H1 (cell line): ENCODE measurements at regions not wholly inside any gene's neighbourhood (a gene's known extent, or its start where the extent isn't known, plus 50 kb on each side); places are given as distances from the start of the nearest gene placed in this dataset.

Experiments
- CTCF ChIA-PET: fragments of 300-600 bp; sonication (Branson Sonifier 250); formaldehyde crosslinking; loops from one replicate; lab custom pipeline; 2021; ENCODE audit not compliant: partially characterized antibody; lab: Charles Lee
- POLR2A ChIA-PET: fragments of 300-600 bp; sonication (Branson Sonifier 250); formaldehyde crosslinking; loops from one replicate; lab custom pipeline; 2021; ENCODE audit warnings: inconsistent platforms; ENCODE audit not compliant: partially characterized antibody; lab: Charles Lee
- DNase-seq, 2 experiments: peaks; one replicate each; pipeline versions ENCODE4 v3.0.0 to v3.0.0-alpha.2; 2010 to 2022; ENCODE audit warnings: low spot score in 2 of 2, low read depth in 1 of 2, mixed read lengths in 1 of 2
- FAIRE-seq: peaks from 2 replicates; lab custom pipeline; 2011; peaks lifted over from hg19 to GRCh38; lab: Jason Lieb, UNC
- H2AFZ ChIP-seq: 2 replicates; pipeline ENCODE4 v1.8.1; 2012; ENCODE audit warnings: low read length, inconsistent platforms
- H2AK5ac ChIP-seq: 2 replicates; pipeline ENCODE4 v1.6.1; 2013; ENCODE audit warnings: low read depth, low read length
- H2BK120ac ChIP-seq: replicated peaks from 2 replicates; pipeline ENCODE3; 2013; ENCODE audit warnings: low read depth, low read length, inconsistent platforms
- H2BK12ac ChIP-seq: 2 replicates; pipeline ENCODE4 v1.6.1; 2013; ENCODE audit warnings: low read depth, low read length
- H2BK15ac ChIP-seq: 2 replicates; pipeline ENCODE4 v1.6.1; 2013; ENCODE audit warnings: low read length
- H2BK20ac ChIP-seq: 2 replicates; pipeline ENCODE4 v1.6.1; 2013; ENCODE audit warnings: low read length
- H2BK5ac ChIP-seq: 2 replicates; pipeline ENCODE4 v1.6.1; 2013; ENCODE audit warnings: low read depth, low read length
- H3K14ac ChIP-seq: 2 replicates; pipeline ENCODE4 v1.6.1; 2013; ENCODE audit warnings: inconsistent platforms; ENCODE audit not compliant: insufficient read length
- H3K18ac ChIP-seq: 2 replicates; pipeline ENCODE4 v1.6.1; 2013; ENCODE audit warnings: low read length; ENCODE audit errors: extremely low read depth
- H3K23ac ChIP-seq: 2 replicates; pipeline ENCODE4 v1.6.1; 2013; ENCODE audit warnings: inconsistent platforms; ENCODE audit not compliant: insufficient read length
- H3K23me2 ChIP-seq: 2 replicates; pipeline ENCODE4 v1.6.1; 2013; ENCODE audit warnings: low read depth, low read length
- H3K27ac ChIP-seq: 2 replicates; pipeline ENCODE4 v1.6.1; 2011; ENCODE audit warnings: low read depth, low read length, inconsistent platforms
- H3K27me3 ChIP-seq, 4 experiments: replicated peaks in 1 of 4; 1 replicate in 1 of 4; 2 replicates in 3 of 4; pipeline versions ENCODE4 v1.6.1 to v1.8.1; 2011 to 2013; ENCODE audit warnings: low read length in 3 of 4, mild to moderate bottlenecking in 3 of 4, inconsistent platforms in 2 of 4, mixed read lengths in 2 of 4, moderate library complexity in 1 of 4; ENCODE audit not compliant: control insufficient read depth in 3 of 4, insufficient read depth in 3 of 4; ENCODE audit errors: extremely low read depth in 1 of 4
- H3K36me3 ChIP-seq, 4 experiments: 2 replicates each; pipeline versions ENCODE4 v1.6.1 to v1.8.1; 2011 to 2013; ENCODE audit warnings: mild to moderate bottlenecking in 4 of 4, low read length in 3 of 4, moderate library complexity in 2 of 4, control low read depth in 1 of 4, inconsistent platforms in 1 of 4; ENCODE audit not compliant: insufficient read depth in 4 of 4, control insufficient read depth in 2 of 4
- H3K4ac ChIP-seq: replicated peaks from 2 replicates; pipeline ENCODE3; 2013; ENCODE audit warnings: low read length, low read depth, mixed read lengths, inconsistent platforms; ENCODE audit not compliant: insufficient read length
- H3K4me1 ChIP-seq, 4 experiments: replicated peaks in 1 of 4; 1 replicate in 1 of 4; 2 replicates in 3 of 4; pipeline versions ENCODE4 v1.6.1 to v1.8.1; 2011 to 2013; ENCODE audit warnings: low read length in 3 of 4, inconsistent platforms in 2 of 4, mixed read lengths in 1 of 4; ENCODE audit not compliant: insufficient read depth in 4 of 4, control insufficient read depth in 3 of 4
- H3K4me2 ChIP-seq, 2 experiments: 2 replicates each; pipeline versions ENCODE4 v1.6.1 to v1.8.1; 2011 to 2013; ENCODE audit warnings: low read depth in 2 of 2, low read length in 2 of 2, control low read depth in 1 of 2, inconsistent platforms in 1 of 2, mild to moderate bottlenecking in 1 of 2; ENCODE audit not compliant: insufficient read depth in 1 of 2
- H3K4me3 ChIP-seq, 4 experiments: fragments of 200-600, 300-600 bp in 1 of 4; sonication (generic), shearing (Covaris generic), sonication (Bioruptor Twin) in 1 of 4; 2 replicates each; pipeline versions ENCODE4 v1.5.1 to v1.8.1; 2011 to 2016; ENCODE audit warnings: low read length in 4 of 4, low read depth in 3 of 4, control low read depth in 2 of 4, inconsistent platforms in 2 of 4, mild to moderate bottlenecking in 2 of 4, mixed read lengths in 1 of 4, moderate library complexity in 1 of 4; ENCODE audit not compliant: insufficient read depth in 2 of 4; ENCODE audit errors: extremely low read depth in 1 of 4
- H3K56ac ChIP-seq: replicated peaks from 2 replicates; pipeline ENCODE3; 2013; ENCODE audit warnings: low read depth, mild to moderate bottlenecking, mixed read lengths, low read length, inconsistent platforms; ENCODE audit not compliant: insufficient read length
- H3K79me1 ChIP-seq: 2 replicates; pipeline ENCODE4 v1.6.1; 2013; ENCODE audit warnings: low read depth, low read length, control low read depth
- H3K79me2 ChIP-seq, 2 experiments: 2 replicates each; pipeline versions ENCODE4 v1.6.1 to v1.8.1; 2012 to 2013; ENCODE audit warnings: low read length in 2 of 2, mild to moderate bottlenecking in 2 of 2, inconsistent platforms in 1 of 2; ENCODE audit not compliant: insufficient read depth in 2 of 2, control insufficient read depth in 1 of 2
- H3K9ac ChIP-seq, 4 experiments: replicated peaks in 1 of 4; 1 replicate in 1 of 4; 2 replicates in 3 of 4; pipeline versions ENCODE4 v1.6.1 to v1.8.1; 2011 to 2013; ENCODE audit warnings: low read depth in 3 of 4, low read length in 3 of 4, control low read depth in 2 of 4, mild to moderate bottlenecking in 2 of 4, moderate library complexity in 2 of 4, inconsistent platforms in 1 of 4; ENCODE audit errors: extremely low read depth in 1 of 4
- H3K9me3 ChIP-seq, 2 experiments: 2 replicates each; pipeline versions ENCODE4 v1.6.1 to v1.8.1; 2012 to 2013; ENCODE audit warnings: mild to moderate bottlenecking in 2 of 2, moderate library complexity in 2 of 2, control low read depth in 1 of 2, inconsistent platforms in 1 of 2, low read depth in 1 of 2, low read length in 1 of 2, mixed read lengths in 1 of 2; ENCODE audit not compliant: insufficient read depth in 2 of 2
- H4K20me1 ChIP-seq, 2 experiments: replicated peaks in 1 of 2; 2 replicates each; pipeline versions ENCODE3 to v1.8.1; 2011 to 2013; ENCODE audit warnings: inconsistent platforms in 2 of 2, low read length in 2 of 2, mild to moderate bottlenecking in 1 of 2; ENCODE audit not compliant: insufficient read depth in 2 of 2, control insufficient read depth in 1 of 2
- H4K5ac ChIP-seq: 2 replicates; pipeline ENCODE4 v1.6.1; 2013; ENCODE audit warnings: low read length, low read depth, mixed read lengths, inconsistent platforms; ENCODE audit not compliant: insufficient read length
- H4K8ac ChIP-seq: 2 replicates; pipeline ENCODE4 v1.8.0; 2013; ENCODE audit warnings: mild to moderate bottlenecking, moderate library complexity, low read length, inconsistent platforms; ENCODE audit not compliant: insufficient read depth; ENCODE audit errors: extremely low read depth
- H4K91ac ChIP-seq: replicated peaks from 2 replicates; pipeline ENCODE3; 2013; ENCODE audit warnings: low read length, mixed read lengths, inconsistent platforms; ENCODE audit not compliant: insufficient read length
- CBX8 ChIP-seq: fragments of 300-800, 300-1000 bp; sonication (generic); IDR thresholded peaks from 2 replicates; pipeline ENCODE4 v1.7.1; 2016; ENCODE audit warnings: low read depth, low read length, borderline replicate concordance
- CHD2 ChIP-seq: IDR thresholded peaks from 2 replicates; pipeline ENCODE4 v1.6.1; 2012; ENCODE audit warnings: low read length, improper control_type of control experiment
- SP1 ChIP-seq: IDR thresholded peaks from 2 replicates; pipeline ENCODE4 v1.6.1; 2011; ENCODE audit warnings: low read depth, low read length
- YY1 ChIP-seq: IDR thresholded peaks from 2 replicates; pipeline ENCODE4 v1.6.1; 2011; ENCODE audit warnings: low read depth, mild to moderate bottlenecking, low read length
- WGBS, 2 experiments: shearing (Covaris generic) in 1 of 2; methylation state at CpG; one replicate each; pipeline versions ENCODE4 v1.1.6 to v1.1.7; 2013 to 2015; ENCODE audit warnings: low lambda C conversion rate in 2 of 2, mixed read lengths in 2 of 2, inconsistent platforms in 1 of 2, low coverage in 1 of 2, missing lambda C conversion rate in 1 of 2; ENCODE audit not compliant: insufficient replicate concordance in 2 of 2, insufficient coverage in 1 of 2, insufficient read length in 1 of 2; ENCODE audit errors: extremely low coverage in 1 of 2, missing lambda C conversion rate in 1 of 2; 5-methylcytosine and 5-hydroxymethylcytosine counted together

DNA sequence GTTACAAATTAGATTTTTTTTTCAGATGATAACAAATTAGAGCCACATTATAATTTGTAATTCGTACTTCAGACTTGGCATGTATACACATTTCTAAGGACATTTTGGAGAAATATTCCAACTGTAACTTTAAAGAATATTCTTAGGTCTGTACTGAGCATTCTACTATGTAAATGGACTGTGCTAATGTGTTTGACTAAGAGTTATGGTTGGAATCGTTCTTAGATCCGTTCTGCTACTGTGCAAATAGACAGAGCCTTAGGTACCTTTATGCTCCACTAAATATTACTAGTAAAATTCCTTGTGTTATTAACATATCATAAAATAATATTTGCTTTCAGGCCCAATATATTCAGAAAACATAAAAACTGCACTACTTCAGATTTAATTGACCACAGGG lies 1180.0 kb upstream of the TENM3 start:
- no peak for FAIRE-seq
- no peak overlapping the region for H4K8ac ChIP-seq
- no peaks in the 10 kb centered on the region; a peak in 2 of 7 replicates for H3K4me1 ChIP-seq
- H4K5ac ChIP-seq, result no peak overlapping the region
- no peaks in the 10 kb centered on the region for H4K20me1 ChIP-seq
- H3K36me3 ChIP-seq, result no peaks in the 10 kb centered on the region
- H2AFZ ChIP-seq, result no peak overlapping the region
- no peak overlapping the region for H4K91ac ChIP-seq
- H3K18ac ChIP-seq, result no peak overlapping the region
- H3K4me3 ChIP-seq, result no peak overlapping the region
- H3K79me2 ChIP-seq, result no peaks in the 10 kb centered on the region
- no peaks in the 10 kb centered on the region for H3K27me3 ChIP-seq
- H2BK120ac ChIP-seq, result no peak overlapping the region
- TF ChIP-seq CBX8, result no peak
- TF ChIP-seq SP1, result no peak
- no peak for TF ChIP-seq CHD2
- TF ChIP-seq YY1, result no peak
- H3K79me1 ChIP-seq, result no peaks in the 10 kb centered on the region
- POLR2A ChIA-PET, result no interaction called here
- no peak overlapping the region for H3K9ac ChIP-seq
- CTCF ChIA-PET, result no interaction called here
- WGBS, 2 experiments, result 96% methylated on average over 3 of the region's 3 CpGs; no CpG with 5 or more reads in 1 of the 2 experiments
- no peak overlapping the region for H3K4ac ChIP-seq
- H3K23me2 ChIP-seq, result no peaks in the 10 kb centered on the region
- H2BK20ac ChIP-seq, result no peak overlapping the region
- H2BK5ac ChIP-seq, result no peak overlapping the region
- no peak overlapping the region for H2BK15ac ChIP-seq
- no peak for DNase-seq
- H2BK12ac ChIP-seq, result no peak overlapping the region
- H3K9me3 ChIP-seq, result no peaks in the 10 kb centered on the region
- no peak overlapping the region for H3K56ac ChIP-seq
- no peak overlapping the region for H3K23ac ChIP-seq
- no peak overlapping the region for H3K4me2 ChIP-seq
- no peak overlapping the region for H2AK5ac ChIP-seq
- H3K14ac ChIP-seq, result no peak overlapping the region
- no peak overlapping the region for H3K27ac ChIP-seq
